Vagina (tissue), 2 donors: ENCODE measurements at regions not wholly inside any gene's neighbourhood (a gene's known extent, or its start where the extent isn't known, plus 50 kb on each side); places are given as distances from the start of the nearest gene placed in this dataset.

Experiments
- POLR2AphosphoS5 ChIP-seq, 2 donors: sonication (generic); formaldehyde crosslinking; IDR thresholded peaks; one replicate each; pipeline ENCODE4 v1.9.0; 2017; ENCODE audit warnings: antibody characterized with exemption in 2 of 2, mild to moderate bottlenecking in 2 of 2, low read depth in 1 of 2; ENCODE audit not compliant: insufficient read depth in 1 of 2
- TF ChIP-seq, protein P1 (sequence below), 3 experiments: fragments of 450-650 bp in 2 of 3; fragments of 200-600 bp in 1 of 3; sonication (generic) in 1 of 3; IDR thresholded peaks; one replicate each; pipeline ENCODE4 v1.5.1; 2017 to 2019; ENCODE audit warnings: antibody characterized with exemption in 3 of 3, mild to moderate bottlenecking in 2 of 3, moderate library complexity in 2 of 3

GRCh38 chr12:77590306-77590705 is 240.4 kb upstream of the NAV3 start:
- TF ChIP-seq, protein P1, sequence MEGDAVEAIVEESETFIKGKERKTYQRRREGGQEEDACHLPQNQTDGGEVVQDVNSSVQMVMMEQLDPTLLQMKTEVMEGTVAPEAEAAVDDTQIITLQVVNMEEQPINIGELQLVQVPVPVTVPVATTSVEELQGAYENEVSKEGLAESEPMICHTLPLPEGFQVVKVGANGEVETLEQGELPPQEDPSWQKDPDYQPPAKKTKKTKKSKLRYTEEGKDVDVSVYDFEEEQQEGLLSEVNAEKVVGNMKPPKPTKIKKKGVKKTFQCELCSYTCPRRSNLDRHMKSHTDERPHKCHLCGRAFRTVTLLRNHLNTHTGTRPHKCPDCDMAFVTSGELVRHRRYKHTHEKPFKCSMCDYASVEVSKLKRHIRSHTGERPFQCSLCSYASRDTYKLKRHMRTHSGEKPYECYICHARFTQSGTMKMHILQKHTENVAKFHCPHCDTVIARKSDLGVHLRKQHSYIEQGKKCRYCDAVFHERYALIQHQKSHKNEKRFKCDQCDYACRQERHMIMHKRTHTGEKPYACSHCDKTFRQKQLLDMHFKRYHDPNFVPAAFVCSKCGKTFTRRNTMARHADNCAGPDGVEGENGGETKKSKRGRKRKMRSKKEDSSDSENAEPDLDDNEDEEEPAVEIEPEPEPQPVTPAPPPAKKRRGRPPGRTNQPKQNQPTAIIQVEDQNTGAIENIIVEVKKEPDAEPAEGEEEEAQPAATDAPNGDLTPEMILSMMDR (IDR thresholded peaks at IDR 0.05), result no peak
- TF ChIP-seq POLR2AphosphoS5 (IDR thresholded peaks at IDR 0.05; ENCODE audit: insufficient read depth in 1 of 2, low read depth in 1 of 2), result no peak
